GM06990 (cell line): ENCODE measurements at regions not wholly inside any gene's neighbourhood (a gene's known extent, or its start where the extent isn't known, plus 50 kb on each side); places are given as distances from the start of the nearest gene placed in this dataset.

Source experiments
- DNase-seq: peaks from one replicate; pipeline ENCODE4 v3.0.0-alpha.2; 2011; ENCODE audit not compliant: insufficient read length; ENCODE audit errors: extremely low read depth
- H3K27me3 ChIP-seq: replicated peaks from 2 replicates; pipeline ENCODE4 v1.6.0; 2011; ENCODE audit warnings: low read length; ENCODE audit not compliant: control insufficient read depth, insufficient read depth
- H3K36me3 ChIP-seq: 2 replicates; pipeline ENCODE4 v1.5.1; 2011; ENCODE audit warnings: low read length; ENCODE audit not compliant: control insufficient read depth, insufficient read depth
- H3K4me3 ChIP-seq: replicated peaks from 2 replicates; pipeline ENCODE4 v1.5.1; 2011; ENCODE audit warnings: low read depth, mild to moderate bottlenecking, control low read depth, low read length
- CTCF ChIP-seq: IDR thresholded peaks from 2 replicates; pipeline ENCODE4 v1.5.1; 2011; ENCODE audit warnings: low read length, control low read depth, mild to moderate bottlenecking, inconsistent platforms; ENCODE audit not compliant: insufficient read depth, poor library complexity, severe bottlenecking

GRCh38 chr3:82715091-82715856 lies 953.8 kb upstream of the GBE1 start:
- DNase-seq: no peak
- no peak for TF ChIP-seq CTCF
- H3K27me3 ChIP-seq: no peaks in the 10 kb centered on the region
- no peak overlapping the region for H3K4me3 ChIP-seq
- H3K36me3 ChIP-seq: no peaks in the 10 kb centered on the region

- TF ChIP-seq CTCF: no peak
- Histone ChIP-seq H3K4me3 (no peak overlapping the region), H3K27me3 (no peaks in the 10 kb centered on the region), H3K36me3 (no peaks in the 10 kb centered on the region)
- no peak for DNase-seq
These were observed 945.6 kb upstream of the GBE1 start for GRCh38 chr3:82707035-82707434.

GRCh38 chr3:82685761-82686160 lies 924.3 kb upstream of the GBE1 start:
- H3K36me3 ChIP-seq: no peaks in the 10 kb centered on the region
- no peak for DNase-seq

GRCh38 chr3:82676356-82677026 lies 915.0 kb upstream of the GBE1 start:
- TF ChIP-seq CTCF: no peak
- no peak for DNase-seq
- H3K36me3 ChIP-seq: no peaks in the 10 kb centered on the region
- no peaks in the 10 kb centered on the region for H3K27me3 ChIP-seq
- no peak overlapping the region for H3K4me3 ChIP-seq

More at GRCh38 chr3:82685761-82686160, 924.3 kb upstream of the GBE1 start:
- Histone ChIP-seq H3K27me3 (no peaks in the 10 kb centered on the region), H3K4me3 (no peak overlapping the region)
- no peak for TF ChIP-seq CTCF

GRCh38 chr3:82672966-82673365 lies 911.5 kb upstream of the GBE1 start:
- Histone ChIP-seq H3K4me3 (no peak overlapping the region), H3K36me3 (no peaks in the 10 kb centered on the region), H3K27me3 (no peaks in the 10 kb centered on the region)
- no peak for DNase-seq
- no peak for TF ChIP-seq CTCF
